Left cardiac atrium (tissue), 4 donors: ENCODE measurements at regions not wholly inside any gene's neighbourhood (a gene's known extent, or its start where the extent isn't known, plus 50 kb on each side); places are given as distances from the start of the nearest gene placed in this dataset.

Experiments
- ATAC-seq, 2 donors: fragments of 200-7000 bp; cut with Tn5 transposase; one replicate each; pipeline ENCODE4 v1.9.1; 2020; ENCODE audit warnings: mild to moderate bottlenecking in 2 of 2, moderate library complexity in 2 of 2
- DNase-seq: peaks from one replicate; pipeline ENCODE4 v3.0.0-alpha.2; 2020
- intact Hi-C, 2 donors: fragments of 100-400 bp; cut with DNase I; formaldehyde crosslinking; loops; one replicate each; pipeline versions ENCODE4 v1.14.1 to v1.15.1; 2022 to 2023
- donor health status: DM: no; HTN: yes; CAD: no.
- donor health status: DM: no; HTN: yes; CAD: no; lungs with severe emphysema.
- donor health status: DM: yes; HTN: yes; CAD: no.
- donor health status: Dilated cardiomyopathy.

DNA sequence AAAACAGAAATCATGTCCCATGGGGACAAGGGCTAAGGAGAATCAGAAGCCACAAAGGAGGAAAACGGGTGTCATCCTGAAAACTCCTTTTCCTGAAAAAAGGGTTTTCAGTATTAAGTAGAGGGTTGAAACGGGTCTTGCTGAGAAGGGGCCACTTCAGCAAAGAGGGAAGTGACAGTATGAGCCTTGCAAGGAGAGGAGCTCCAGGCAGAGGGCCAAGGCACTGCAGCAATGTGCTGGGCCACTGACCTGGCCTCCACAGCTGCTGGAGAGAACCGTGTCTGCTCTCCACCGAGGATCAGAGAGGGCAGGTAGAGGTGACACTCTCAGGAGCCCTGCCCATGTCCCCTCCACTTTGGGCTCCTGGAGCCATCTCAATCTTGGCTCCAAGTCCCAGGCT, 103.3 kb downstream of the NCOR2 start:
- intact Hi-C loops: no loop called here
- ATAC-seq (peak; percentile 7 to 12), DNase-seq (no peak)

DNA sequence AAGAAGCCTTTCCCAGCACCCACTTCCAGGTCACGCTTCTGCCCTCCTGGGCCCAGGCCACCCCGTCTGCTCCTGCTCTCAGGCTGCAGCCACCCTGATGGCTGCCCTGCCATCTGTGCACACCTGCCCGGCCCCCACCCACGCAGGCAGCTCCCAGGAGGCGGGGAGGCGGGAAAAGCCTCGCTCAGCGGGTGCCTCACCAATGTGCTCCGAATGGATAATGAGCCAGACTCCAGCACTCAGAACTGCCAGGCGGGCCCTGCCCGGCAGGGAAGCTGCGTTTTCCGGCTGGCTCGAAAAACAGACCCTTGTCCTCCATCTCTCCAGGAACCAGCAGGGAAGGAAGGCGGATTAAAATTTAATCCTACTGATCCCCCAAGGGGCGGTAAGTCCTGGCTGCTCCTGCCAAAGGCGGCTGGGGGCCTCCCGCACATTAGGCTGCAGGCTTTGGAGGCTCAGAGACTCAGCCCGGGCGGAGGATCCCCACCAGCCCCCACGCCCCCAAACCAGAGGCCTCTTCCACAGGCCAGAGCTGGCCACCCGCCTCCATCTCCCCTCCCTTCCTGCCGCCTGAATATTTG, 104.0 kb downstream of the NCOR2 start:
- intact Hi-C loops: no loop called here
- no peak for DNase-seq
- no peak for ATAC-seq

DNA sequence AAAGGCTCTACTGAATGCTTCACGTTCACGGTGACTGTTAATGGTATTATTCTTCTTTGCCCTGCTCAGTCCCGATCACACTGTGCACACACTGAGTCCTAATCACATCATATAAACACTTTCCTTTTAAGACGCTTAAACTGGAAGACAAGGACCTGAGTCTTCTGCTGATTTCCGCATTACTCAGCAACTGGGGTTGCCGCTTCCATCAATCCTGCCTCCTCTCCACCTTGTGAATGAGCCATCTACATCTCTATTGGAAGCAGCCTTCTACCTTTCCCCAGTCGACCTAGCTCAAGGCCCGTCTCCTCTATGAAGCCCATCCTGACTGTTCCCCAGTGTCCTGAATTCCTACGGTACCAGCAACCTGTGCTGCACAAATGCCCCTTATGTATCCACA, 104.7 kb downstream of the NCOR2 start:
- ATAC-seq: no peak
- intact Hi-C loops: no loop called here
- no peak for DNase-seq

DNA sequence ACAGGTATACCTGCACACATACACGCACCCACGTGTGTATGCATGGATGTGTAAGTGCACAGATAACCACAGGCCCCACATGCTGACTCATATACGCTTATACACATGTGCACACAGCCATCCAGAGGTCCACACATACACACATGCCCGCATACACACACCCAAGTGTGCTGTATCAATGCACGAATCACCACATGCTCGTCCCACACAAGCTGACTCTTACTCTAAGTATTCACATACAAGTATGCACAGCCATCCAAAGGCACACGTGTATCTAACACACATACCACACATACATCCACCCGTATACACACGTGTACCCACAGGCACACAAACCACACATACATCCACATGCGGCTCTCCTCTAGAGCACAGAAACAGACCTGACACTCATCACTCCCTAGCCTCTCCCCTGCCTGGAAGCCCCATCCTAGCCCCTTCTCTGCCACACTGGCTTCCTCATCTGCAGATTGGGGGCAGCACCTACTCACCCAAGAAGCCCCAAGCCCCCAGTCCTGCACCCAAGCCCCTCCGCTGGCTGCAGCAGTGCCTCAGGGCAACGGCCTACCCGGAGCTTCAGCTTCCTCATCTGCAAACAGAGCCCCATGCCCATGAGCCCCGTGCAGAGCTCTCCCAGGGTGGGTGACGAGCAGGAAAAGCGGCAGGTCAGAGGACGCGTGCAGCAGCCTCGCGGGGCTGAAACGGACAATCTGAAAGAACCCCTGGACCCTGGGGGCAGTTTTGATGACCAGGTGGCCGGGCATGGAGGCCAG, 105.4 kb downstream of the NCOR2 start:
- ATAC-seq (no peak), DNase-seq (no peak)
- intact Hi-C loops: no loop called here

DNA sequence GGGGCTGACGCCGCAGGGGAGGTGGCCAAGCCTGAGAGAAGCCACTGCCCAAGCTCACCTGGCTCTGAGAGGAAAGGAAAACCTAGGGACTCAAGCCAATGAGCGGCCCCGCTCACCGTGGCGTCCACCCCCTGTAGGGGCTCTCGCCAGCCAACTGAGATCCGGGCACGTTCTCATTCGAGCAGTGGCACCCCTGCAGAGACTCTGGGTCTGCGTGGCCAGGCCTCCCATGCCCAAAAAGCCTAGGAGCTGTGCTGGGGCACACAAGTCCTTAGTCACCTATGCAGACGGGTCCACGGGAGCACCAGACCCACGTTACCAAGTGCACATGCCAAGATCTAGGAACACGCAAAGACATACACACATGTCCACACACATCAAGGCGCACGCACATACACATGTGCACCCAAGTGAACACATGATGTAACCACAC, 106.2 kb downstream of the NCOR2 start:
- no peak for DNase-seq
- intact Hi-C loops: no loop called here
- no peak for ATAC-seq

- intact Hi-C loops: no loop called here
- DNase-seq: no peak
- ATAC-seq: no peak
Observed at GRCh38 chr12:124460771-124461170, 106.6 kb downstream of the NCOR2 start.

DNA sequence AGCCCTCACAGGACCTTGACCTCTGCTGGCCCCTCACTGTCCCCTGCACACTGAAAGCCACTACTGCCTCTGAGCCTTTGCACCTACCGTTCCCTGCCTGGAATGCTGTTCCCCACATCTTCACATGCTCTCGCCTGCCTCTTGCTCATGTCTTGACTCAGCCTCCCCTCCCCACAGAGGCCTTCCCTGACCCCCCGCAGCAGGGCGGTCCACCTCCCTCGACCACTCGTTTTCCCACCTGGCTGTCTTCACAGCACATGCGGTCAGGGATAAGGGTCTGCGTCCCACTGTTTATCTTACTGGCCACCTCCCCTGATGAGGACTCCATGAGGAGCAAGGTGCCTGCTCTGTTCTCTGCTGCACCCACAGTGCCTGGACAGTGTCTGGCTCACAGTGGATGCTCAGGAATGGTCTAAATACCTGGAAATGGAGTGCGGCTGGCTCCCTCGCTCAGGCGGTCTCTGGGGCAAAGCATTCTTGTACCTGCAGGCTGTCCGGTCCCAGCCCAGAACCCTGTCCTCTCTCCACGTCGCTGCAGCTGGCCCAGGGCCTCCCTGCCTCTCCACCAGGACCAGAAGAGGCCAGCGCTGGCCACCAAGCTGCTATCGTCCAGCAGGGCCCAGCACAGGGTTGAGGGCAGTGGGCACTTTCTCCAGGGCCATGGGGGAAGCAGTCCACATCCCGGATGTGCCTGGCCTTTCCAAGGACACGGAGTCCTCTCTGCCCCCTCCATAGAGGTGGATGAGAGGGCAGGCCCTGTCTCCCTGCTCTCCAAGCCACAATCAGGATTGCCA, 107.4 kb downstream of the NCOR2 start:
- intact Hi-C loops: loop anchor here in 1 of 2 donors (10.0 kb wide), 2 partner anchors 45 to 95 kb away; no protein-coding TSS in a partner anchor
- DNase-seq (no peak), ATAC-seq (no peak)

DNA sequence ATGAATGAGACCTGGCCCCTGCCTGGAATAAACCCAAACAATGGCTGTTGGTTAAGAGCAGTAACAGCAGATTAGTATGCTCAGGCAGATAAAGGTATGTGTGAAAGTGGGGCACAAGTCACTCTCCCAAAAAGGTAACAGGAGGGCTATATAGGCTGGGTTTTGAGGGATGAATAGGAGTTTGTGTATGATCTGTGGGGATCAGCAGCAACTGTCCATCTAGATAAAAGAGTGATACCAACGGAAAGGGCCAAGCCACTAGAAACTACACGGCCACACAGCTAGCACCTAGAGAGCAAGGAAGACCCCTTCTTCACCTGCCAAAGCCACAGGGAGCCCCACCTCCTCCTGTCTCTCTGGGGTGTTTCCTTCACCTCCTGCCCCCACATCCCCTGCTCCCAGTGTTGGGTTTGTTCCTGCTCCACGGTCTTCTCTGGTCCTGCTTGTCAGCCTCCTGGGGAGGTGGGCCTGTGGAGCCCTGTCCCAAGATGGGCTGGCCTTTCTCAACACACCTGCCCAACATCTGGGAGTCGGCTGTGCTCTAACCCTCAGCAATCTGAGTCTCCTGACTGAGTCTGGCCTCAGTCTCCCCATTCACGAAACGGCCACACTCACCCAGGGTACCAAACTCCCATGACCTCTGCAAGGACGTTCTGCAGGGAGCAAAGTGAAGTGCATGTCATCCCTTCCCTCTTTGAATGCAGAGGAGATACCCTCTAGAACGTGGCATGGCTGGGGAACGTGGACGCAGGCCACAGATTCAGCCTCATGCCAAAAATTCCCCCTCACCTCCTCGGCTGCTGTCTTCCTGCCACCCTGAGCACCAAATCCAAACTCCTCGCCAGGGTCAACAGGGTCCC, 108.2 kb downstream of the NCOR2 start:
- intact Hi-C loops: loop anchor here in 1 of 2 donors (10.0 kb wide), 2 partner anchors 46 to 94 kb away; no protein-coding TSS in a partner anchor
- ATAC-seq (no peak), DNase-seq (no peak)

DNA sequence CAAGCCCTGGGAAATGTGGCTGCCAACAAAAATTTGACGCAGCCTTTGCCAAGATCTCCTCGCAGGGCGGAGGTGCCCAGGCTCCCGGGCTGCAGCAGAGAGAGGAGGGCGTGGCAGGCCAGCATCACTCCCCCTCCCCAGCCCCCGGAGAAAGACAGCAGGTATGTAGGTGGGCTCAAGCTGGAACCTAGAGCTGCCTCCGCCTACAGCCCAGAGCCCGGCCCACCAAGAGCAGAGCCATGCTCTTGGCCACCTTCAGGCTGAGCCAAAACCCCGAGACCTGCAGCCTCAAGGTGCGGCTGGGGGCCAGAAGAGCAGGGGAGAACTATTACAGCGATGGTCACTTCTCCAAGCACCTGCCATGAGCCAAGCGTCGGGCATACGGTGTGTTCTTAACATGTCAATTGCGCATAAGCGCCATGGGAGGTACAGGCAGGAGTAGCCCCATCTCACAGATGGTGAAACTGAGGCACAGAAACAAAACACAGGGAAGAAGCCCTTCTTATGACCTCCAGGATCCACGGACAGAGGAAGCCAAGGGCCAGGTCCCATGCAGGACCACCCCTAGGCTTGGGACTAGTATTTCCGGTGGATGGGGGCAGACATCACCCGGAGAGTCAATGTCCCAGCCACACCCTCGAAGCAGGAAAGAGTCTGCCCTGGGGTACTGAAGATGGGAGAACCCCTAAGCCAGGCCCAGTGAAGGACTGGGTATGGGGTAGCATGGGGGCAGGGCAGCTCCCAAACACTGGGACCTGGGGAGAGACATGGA, 109.0 kb downstream of the NCOR2 start:
- ATAC-seq (no peak), DNase-seq (no peak)
- intact Hi-C loops: loop anchor here in 1 of 2 donors (10.0 kb wide), 2 partner anchors 46 to 94 kb away; no protein-coding TSS in a partner anchor

DNA sequence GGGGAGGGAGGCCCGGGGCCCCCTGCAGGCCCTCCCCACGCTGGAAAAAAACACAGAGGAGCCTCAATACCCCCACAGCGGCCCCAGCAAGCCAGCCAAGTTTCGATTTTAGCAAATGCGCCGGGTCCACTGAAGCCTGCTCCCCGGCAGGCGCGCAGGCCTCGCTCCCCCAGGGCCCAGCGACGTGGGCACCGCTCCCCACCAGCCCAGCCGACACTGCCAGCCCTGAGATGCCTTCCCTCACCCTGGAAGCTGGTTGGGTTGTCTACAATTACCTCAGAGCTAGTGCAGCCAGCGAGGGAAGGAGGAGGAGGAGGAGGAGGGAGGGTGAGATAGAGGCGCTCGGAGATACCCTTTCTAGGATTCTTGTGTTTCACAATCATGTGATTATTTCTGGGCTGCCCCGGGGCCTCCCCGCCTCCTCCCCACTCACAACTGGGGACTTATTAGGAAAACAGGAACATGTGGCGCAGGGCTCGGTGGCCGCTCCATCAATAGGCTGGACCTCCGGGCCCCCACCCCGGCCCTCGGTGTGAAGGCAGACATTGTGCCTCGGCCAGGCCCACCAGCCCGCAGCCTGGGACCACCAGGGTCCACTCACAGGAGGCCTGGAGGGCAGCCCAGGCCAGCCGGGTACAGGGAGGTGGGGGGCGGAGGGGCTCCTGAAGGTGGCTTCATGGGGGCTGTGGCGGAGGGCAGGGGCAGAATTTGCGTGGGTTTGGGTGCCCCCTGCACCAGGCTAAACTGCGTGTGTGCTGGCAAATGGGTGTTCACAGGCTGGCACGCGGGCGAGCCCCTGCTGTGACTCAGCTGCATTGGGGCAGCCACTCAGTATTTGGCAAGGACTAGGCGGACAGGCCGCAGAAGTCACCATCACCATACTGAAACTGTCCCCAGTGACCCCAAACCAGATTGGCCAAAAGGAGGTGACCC, 109.9 kb downstream of the NCOR2 start:
- DNase-seq: peak; percentile 86
- intact Hi-C loops: loop anchor here in 1 of 2 donors (10.0 kb wide), 2 partner anchors 47 to 93 kb away; no protein-coding TSS in a partner anchor
- peak; percentile 70 to 80 for ATAC-seq

GRCh38 chr12:124456652-124457152, 110.7 kb downstream of the NCOR2 start:
- intact Hi-C loops: loop anchor here in 1 of 2 donors (10.0 kb wide), 2 partner anchors 48 to 92 kb away; no protein-coding TSS in a partner anchor
- DNase-seq: peak; percentile 62
- ATAC-seq: peak in 1 of 2 donors; percentile 1

GRCh38 chr12:124456133-124456651, 111.2 kb downstream of the NCOR2 start:
- ATAC-seq: no peak
- intact Hi-C loops: loop anchor here in 1 of 2 donors (10.0 kb wide), 2 partner anchors 49 to 91 kb away; no protein-coding TSS in a partner anchor
- DNase-seq: no peak

- no peak for DNase-seq
- ATAC-seq: no peak
- intact Hi-C loops: loop anchor here in 1 of 2 donors (10.0 kb wide), 2 partner anchors 49 to 91 kb away; no protein-coding TSS in a partner anchor
Observed at GRCh38 chr12:124455336-124455735, 112.1 kb downstream of the NCOR2 start.

DNA sequence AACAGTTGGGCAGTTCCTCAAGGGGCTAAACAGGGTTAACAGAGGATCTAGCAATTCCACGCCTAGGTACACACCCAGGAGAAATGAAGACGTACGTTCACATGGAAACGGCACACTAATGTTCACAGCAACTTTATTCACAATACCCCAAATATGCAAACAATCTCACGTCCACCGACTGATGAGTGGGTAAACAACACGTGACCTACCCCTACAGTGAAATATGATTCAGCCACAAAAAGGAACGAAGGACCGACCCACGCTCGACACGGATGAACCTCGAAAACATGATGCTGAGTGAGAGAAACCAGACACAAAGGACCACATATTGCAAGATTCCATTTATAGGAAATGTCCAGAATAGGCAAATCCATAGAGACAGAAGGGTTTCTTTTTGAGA, 112.7 kb downstream of the NCOR2 start:
- DNase-seq: no peak
- intact Hi-C loops: loop anchor here in 1 of 2 donors (10.0 kb wide), 2 partner anchors 50 to 90 kb away; no protein-coding TSS in a partner anchor

DNA sequence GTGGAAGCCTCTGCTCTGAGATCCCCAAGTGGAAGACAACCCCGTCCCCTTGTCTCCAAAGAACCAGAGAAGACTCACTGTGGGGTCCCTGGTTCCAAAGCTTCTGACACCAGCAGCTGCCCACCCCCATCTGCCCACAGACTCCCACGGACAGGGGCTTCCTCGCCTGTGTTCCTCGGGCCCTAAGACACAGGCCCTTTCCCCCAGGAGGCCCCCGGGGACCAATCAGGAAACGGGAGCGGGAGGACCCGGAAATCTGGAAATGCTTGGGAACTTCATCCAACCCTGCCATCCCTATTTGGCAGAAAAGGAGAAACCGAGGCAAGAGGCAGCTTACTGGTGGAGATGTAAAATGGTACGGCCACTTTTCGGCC, 113.1 kb downstream of the NCOR2 start:
- DNase-seq: no peak
- intact Hi-C loops: loop anchor here in 1 of 2 donors (10.0 kb wide), 2 partner anchors 50 to 90 kb away; no protein-coding TSS in a partner anchor
- no peak for ATAC-seq

More for the DNA sequence above, 112.7 kb downstream of the NCOR2 start:
- ATAC-seq: no peak
